HTR-8/SVneo (cell line): ENCODE measurements at regions not wholly inside any gene's neighbourhood (a gene's known extent, or its start where the extent isn't known, plus 50 kb on each side); places are given as distances from the start of the nearest gene placed in this dataset.
"Not testable (repeated sequence)": the region's sequence is repeated elsewhere in the genome, so short reads cannot be mapped to it uniquely, and the experiment has no call there.

Experiments used
- DNase-seq: peaks from one replicate; pipeline ENCODE4 v3.0.0; 2011; ENCODE audit warnings: low spot score, mixed read lengths; ENCODE audit not compliant: insufficient read length
- FAIRE-seq: peaks from 2 replicates; lab custom pipeline; 2011; peaks lifted over from hg19 to GRCh38; lab: Jason Lieb, UNC

DNA sequence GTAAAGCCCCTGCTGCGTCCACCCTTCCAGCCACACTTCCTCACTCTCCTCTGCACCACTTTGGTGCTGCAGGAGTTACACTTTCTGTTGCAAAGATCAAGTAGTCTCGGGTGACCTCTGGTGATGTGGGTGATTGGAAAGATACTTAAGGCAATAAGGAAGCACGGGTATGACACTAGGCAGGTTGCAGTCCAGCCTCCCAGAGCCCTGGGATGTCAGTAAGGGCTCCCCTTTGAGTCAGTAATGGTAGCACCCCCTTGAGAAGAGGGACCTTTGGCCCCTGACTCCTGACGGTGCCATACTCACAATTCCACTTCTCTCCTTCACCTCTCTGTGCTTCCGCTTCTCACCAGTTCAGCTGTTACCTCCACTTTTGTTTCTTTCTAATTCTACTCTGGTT, 84.1 kb upstream of the KIF2A start:
- not testable (repeated sequence) for DNase-seq, FAIRE-seq

DNA sequence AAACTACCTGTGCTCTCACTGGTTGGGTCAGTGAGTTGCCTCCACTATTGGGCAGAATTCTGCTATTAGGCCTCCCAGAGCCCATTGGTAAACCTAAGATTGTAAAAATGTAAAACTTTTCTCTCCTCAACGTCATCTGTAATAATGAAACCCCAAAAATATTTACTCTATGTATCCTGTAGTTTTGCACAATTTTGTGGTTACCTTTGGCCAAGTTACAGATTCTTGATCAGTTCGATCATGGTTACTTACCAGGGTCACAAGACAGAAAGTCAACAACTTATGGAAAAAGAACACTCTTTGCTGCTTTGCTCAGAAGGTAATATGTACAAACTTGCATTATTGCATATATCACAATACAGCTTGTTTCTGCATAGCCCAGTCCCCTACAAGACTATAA, 83.7 kb upstream of the KIF2A start:
- FAIRE-seq, DNase-seq: not testable (repeated sequence)

- FAIRE-seq: not testable (repeated sequence)
These were observed 82.7 kb upstream of the KIF2A start for GRCh38 chr5:62223312-62223670.

GRCh38 chr5:62224987-62225601, 80.9 kb upstream of the KIF2A start:
- not testable (repeated sequence) for FAIRE-seq, DNase-seq

More at GRCh38 chr5:62223312-62223670, 82.7 kb upstream of the KIF2A start:
- not testable (repeated sequence) for DNase-seq

GRCh38 chr5:62230876-62231388, 75.1 kb upstream of the KIF2A start:
- FAIRE-seq, DNase-seq: not testable (repeated sequence)

DNA sequence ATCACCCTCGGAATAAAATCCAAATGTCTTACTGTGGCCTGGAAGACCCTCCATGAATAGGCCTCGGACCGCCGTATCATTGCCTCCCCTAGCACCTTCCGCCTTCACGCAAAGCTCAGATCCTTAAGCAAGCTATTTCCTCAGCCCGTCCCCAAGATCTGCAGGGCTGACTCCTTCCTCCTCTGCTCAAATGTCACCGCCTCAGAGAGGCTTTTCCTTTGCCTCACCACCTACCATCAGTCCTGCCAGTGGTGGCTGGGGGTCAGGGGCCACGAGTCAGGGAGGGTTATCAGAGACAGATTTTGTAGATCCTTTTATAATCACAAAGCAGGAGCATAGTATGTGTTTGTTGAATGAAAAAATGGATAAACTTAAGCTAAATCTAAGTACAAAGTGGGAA, 74.4 kb upstream of the KIF2A start:
- FAIRE-seq (no peak), DNase-seq (no peak)

DNA sequence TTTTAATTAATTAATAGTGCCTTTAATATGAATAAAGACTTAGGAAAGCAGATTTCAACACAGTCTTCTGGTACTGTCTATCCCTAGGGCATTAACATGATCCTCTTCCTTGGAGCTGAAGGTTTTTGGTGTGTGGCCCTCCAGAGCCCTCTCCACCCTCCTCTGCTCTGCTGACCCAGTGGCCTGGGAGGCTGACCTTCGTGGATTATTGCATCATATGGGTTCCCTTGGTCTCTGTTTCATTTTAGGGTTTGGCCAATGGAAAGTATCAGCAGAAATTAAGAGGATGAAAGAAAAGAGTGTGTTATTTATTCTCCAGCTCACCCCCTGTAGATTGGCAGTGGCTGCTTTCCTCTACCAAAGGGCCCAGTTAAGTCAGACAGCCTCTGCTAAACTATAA, 73.8 kb upstream of the KIF2A start:
- DNase-seq, FAIRE-seq: not testable (repeated sequence)

DNA sequence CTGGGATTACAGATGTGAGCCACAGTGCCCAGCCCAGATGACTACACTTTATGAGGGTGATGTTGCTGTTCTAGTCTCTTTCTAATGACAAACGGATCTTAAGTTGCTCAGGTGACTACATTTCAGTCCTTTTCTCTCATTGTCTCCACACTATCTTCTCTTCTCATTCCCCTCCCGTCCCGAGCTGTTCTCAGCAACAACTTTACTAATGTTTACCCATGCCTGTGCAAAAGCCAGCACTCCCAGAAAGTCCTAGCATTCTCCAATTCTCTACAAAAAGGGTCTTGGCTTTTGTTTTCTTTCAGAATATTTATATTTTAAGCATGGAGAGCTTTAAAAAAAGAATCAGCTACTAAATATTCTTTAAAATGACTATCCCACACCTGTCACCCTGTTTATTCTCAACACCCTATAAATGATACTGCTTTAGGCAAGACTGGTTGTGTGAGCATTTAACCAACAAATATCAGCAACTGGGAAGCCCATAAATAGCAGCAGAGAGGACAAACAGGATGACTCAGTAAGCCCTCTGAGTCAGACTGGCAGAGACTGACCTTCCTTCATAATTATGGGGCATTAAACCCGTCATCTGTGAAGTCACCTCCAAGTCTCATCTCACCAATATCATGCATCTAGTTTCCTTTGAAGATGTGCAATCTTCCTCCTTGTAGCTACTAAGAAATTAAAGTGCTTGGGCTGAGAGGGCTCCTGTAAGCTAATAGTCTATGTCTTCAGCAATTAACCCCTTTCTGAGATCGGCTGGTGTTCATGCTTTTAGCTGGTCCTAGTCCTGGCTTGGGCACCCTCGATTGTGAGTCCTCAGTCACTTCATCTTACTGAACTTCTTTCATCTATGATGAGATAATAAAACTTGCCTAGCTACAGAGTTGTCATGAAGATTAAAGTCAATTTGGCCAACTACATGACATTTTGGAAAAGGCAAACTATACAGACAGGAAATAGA, 72.6 kb upstream of the KIF2A start:
- FAIRE-seq, DNase-seq: not testable (repeated sequence)

DNA sequence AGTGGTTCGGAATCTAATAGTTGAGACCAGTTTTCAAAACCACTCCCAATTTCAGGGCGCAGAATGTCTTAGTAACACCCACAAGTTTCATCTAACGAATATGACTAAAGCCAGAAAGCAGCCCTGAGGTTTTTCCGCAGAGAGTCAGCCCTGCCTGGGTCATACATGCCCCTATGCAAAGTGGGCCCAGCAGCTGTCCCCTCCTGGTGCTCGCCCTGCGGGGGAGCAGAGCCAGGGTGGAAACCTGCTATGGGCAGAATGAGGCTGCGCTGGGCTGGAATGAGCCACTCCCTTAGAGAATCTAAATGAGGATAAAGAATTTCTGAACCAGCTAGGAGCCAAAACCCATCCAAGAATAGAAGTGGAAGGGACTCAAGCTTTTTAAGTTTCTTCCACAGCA, 69.4 kb upstream of the KIF2A start:
- FAIRE-seq, DNase-seq: not testable (repeated sequence)

- DNase-seq, FAIRE-seq: not testable (repeated sequence)
These were observed 68.1 kb upstream of the KIF2A start for GRCh38 chr5:62237944-62238343.

GRCh38 chr5:62238584-62238983, 67.4 kb upstream of the KIF2A start:
- DNase-seq, FAIRE-seq: not testable (repeated sequence)

- DNase-seq, FAIRE-seq: not testable (repeated sequence)
These were observed 65.5 kb upstream of the KIF2A start for GRCh38 chr5:62240494-62240893.

GRCh38 chr5:62242000-62242399, 64.0 kb upstream of the KIF2A start:
- FAIRE-seq, DNase-seq: not testable (repeated sequence)

DNA sequence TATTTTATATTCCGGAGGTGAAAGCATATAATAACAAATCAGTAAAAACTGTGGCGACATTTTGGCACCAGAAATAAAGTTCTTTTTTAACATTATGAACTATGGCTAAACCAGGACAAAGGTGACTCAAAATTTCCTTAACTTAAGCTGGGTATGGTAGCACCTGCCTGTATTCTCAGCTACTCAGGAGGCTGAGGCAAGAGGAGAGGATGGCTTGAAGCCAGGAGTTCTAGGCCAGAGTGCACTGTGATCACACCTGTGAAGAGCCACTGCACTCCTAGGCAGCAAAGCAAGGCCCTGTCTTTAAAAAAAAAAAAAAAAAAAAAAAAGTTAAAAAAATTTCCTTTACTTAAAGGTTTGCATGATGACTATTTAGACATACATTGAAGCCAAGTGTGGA, 63.0 kb upstream of the KIF2A start:
- DNase-seq, FAIRE-seq: not testable (repeated sequence)

DNA sequence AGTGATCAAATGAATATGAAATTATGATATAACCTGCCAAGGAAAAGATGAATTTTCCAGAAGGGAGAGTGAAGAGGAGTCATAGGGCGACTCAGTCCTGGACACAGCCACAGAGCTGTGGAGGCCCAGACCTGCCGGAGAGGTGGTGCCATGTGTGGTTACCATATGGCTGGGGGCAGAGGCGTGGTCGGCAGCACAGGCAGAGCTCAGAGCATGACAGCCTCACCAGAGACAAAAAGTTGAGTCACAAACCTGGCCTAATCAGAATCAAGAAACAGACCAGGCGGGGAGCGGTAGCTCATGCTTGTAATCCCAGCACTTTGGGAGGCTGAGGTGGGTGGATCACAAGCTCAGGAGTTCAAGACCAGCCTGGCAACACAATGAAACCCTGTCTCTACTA, 57.8 kb upstream of the KIF2A start:
- DNase-seq, FAIRE-seq: not testable (repeated sequence)

DNA sequence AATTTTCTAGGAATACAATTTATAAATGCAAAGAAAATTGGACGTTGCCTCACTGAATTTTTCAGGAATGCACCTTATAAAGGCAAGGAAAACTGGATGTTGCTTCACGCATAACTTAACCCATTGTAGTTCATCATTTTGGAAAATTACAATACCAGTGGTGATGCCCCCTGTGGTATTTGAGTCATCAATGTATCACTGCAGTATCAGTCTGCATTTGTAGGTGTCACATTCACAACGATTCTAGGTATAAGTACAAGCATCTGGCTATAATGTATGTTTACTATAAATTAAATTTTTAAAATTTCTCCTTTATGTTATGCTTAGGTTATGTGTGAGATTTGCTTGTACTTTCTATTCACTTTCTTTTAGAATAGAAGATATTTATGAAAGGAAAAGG, 55.9 kb upstream of the KIF2A start:
- not testable (repeated sequence) for DNase-seq, FAIRE-seq

DNA sequence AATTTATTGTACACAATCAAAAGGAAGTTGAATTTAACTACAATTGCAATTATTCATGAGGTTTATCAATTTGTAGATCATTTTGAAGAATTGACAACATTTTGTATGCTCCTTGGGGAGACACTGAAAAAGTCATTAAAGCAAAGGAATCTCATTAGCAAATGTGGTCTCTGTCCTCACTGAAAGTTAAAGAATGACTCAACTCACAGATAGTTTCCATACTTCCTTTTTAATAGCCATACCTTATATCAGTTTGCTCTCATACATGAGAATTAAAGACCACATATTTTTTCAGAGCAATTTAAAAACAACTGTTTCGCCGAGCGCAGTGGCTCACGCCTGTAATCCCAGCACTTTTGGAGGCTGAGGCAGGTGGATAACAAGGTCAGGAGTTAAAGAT, 55.1 kb upstream of the KIF2A start:
- not testable (repeated sequence) for FAIRE-seq, DNase-seq

DNA sequence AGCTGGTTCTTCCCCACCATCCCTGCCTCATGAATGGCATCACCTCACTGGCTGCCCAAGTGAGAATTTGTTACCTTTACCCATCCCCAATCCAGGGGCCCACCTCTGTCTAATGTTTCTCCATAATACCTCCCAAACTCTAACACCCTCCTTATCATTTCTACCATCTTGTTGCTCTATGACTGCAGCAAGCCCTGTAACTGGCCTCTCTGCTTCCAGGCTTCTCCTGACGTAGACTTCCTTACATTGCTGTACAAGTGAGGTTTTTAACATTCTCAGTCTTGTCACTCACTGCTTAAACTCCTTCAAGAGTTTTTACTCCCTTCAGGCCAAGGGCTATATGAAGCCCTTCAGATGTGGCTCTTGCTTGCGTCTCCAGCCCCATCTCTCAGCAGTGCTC, 53.5 kb upstream of the KIF2A start:
- DNase-seq, FAIRE-seq: not testable (repeated sequence)

- FAIRE-seq, DNase-seq: not testable (repeated sequence)
These were observed 50.5 kb upstream of the KIF2A start for GRCh38 chr5:62255551-62255950.

DNA sequence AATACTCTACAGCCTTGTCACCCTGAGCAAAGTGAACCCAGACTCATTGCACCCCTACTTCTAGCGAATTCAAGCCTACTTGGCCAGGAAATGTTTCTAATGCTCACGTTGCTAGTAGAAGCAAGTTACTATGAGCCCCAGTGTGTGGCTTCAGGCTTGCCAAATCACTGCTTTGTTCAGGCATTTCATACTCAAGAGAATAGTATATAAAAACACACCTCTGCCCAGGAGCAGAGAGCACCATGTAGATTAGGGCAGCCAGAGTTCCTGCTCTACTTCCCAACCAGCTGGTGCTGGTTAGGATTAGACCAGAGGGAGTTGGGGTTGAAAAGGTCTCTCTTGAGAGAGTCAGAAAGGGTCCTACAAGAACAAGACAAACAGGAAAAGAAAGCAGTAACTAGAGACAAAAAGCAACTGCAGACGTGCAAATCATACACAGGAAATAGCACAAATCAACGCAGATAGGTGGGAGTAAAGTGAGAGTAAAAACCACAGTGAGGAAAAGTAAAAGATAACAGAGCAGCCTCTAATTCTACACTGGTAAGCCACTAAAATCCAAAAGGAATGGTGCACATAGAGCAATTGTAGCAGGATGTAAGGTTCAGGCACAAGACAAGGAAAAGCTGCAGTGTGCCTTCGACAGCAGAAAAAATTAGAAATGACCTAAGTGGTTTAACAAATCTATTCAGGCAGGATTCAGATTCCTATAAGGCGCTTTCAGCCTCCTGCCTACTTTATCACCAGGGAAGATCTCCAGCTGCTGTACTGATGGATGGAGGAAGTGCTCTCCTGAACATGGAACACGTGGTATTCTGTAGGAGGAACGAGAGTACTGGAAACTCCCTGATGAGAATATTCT, 49.6 kb upstream of the KIF2A start:
- DNase-seq (no peak), FAIRE-seq (no peak)
